ENCODE measurements at regions not wholly inside any gene's neighbourhood (a gene's known extent, or its start where the extent isn't known, plus 50 kb on each side); places are given as distances from the start of the nearest gene placed in this dataset.

DNA sequence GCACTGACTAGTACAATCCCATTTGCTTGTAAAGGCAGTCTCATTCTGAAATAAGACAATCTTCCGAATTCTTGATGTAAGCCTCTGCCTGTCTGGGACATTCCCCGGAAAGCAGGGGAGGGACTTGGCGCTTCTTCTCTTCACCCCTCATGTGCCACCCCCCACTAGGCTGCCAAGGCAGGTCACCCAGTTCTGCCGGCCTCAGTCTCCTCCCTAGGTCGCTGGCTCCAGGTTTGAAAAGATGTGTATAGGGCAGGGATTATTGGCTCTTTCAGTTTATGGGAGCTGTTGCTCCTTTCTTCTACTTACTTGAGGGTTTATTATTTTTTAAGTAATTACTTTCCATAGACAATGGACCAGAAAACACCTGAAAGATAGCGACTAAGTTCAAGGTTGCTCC is 158.1 kb upstream of the RPS6KA2 start:
- Histone ChIP-seq H3K36me3 (replicated peaks in 1 of 2; ENCODE audit: control extremely low read depth in 1 of 2, control insufficient read depth in 1 of 2, extremely low read depth in 1 of 2, insufficient read depth in 2 of 2, low read length in 1 of 2) (no peaks in the 10 kb centered on the region), H3K4me2 (replicated peaks; ENCODE audit: low read depth, low read length, poor library complexity, severe bottlenecking) (no peak overlapping the region), H3K4me1 (ENCODE audit: control insufficient read depth in 2 of 2, insufficient read depth in 2 of 2, low read length in 2 of 2) (no peaks in the 10 kb centered on the region), H2AFZ (ENCODE audit: insufficient read depth, low read depth, low read length, poor library complexity, severe bottlenecking) (no peak overlapping the region), H3K27ac (ENCODE audit: low read length in 2 of 2) (no peak overlapping the region), H3K4me3 (ENCODE audit: control extremely low read depth in 1 of 5, extremely low read depth in 1 of 5, insufficient read depth in 1 of 5, low read depth in 2 of 5, low read length in 4 of 5) (no peak overlapping the region), H3K79me2 (ENCODE audit: control insufficient read depth, insufficient read depth, low read length) (no peaks in the 10 kb centered on the region), H4K20me1 (ENCODE audit: control insufficient read depth, insufficient read depth, low read length, poor library complexity, severe bottlenecking) (no peaks in the 10 kb centered on the region), H3K9ac (ENCODE audit: low read length) (no peak overlapping the region), H3K27me3 (replicated peaks in 1 of 4; ENCODE audit: control extremely low read depth in 1 of 4, control insufficient read depth in 3 of 4, insufficient read depth in 4 of 4, low read length in 3 of 4) (no peaks in the 10 kb centered on the region), H3K9me3 (ENCODE audit: control extremely low read depth in 1 of 3, control insufficient read depth in 2 of 3, insufficient read depth in 1 of 3, low read length in 2 of 3) (peaks cover 0 to 5% (median 0%) of the 10 kb centered on the region in 3 donors)
- 100% methylated on average over 2 of the region's 6 CpGs for WGBS (ENCODE audit: insufficient coverage)
- Mint-ChIP-seq H3K27me3 (no peaks in the 10 kb centered on the region), H3K4me1 (no peaks in the 10 kb centered on the region), H3K4me3 (no peak overlapping the region), H3K27ac (no peak overlapping the region), H3K9me3 (ENCODE audit: insufficient read depth) (no peaks in the 10 kb centered on the region)
- no peak for DNase-seq
- ChIA-PET CTCF (interaction anchor here (0.5 to 7.5 kb wide), 8 partner anchors 10 to 356 kb away, joined by 3 to 130 read pairs (median 4); no protein-coding TSS in a partner anchor), POLR2A (no interaction called here)
- no peak for ATAC-seq (ENCODE audit: low read depth)
- intact Hi-C loops (cut with micrococcal nuclease), result loop anchor here (5.0 to 10.0 kb wide), 2 partner anchors 292 to 570 kb away; no protein-coding TSS in a partner anchor
- no peak for TF ChIP-seq EZH2 (IDR thresholded peaks at IDR 0.05; ENCODE audit: borderline replicate concordance, insufficient read depth, low read depth, low read length, poor library complexity, severe bottlenecking)
- TF ChIP-seq, protein P1, sequence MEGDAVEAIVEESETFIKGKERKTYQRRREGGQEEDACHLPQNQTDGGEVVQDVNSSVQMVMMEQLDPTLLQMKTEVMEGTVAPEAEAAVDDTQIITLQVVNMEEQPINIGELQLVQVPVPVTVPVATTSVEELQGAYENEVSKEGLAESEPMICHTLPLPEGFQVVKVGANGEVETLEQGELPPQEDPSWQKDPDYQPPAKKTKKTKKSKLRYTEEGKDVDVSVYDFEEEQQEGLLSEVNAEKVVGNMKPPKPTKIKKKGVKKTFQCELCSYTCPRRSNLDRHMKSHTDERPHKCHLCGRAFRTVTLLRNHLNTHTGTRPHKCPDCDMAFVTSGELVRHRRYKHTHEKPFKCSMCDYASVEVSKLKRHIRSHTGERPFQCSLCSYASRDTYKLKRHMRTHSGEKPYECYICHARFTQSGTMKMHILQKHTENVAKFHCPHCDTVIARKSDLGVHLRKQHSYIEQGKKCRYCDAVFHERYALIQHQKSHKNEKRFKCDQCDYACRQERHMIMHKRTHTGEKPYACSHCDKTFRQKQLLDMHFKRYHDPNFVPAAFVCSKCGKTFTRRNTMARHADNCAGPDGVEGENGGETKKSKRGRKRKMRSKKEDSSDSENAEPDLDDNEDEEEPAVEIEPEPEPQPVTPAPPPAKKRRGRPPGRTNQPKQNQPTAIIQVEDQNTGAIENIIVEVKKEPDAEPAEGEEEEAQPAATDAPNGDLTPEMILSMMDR (IDR thresholded peaks at IDR 0.05), result no peak

DNA sequence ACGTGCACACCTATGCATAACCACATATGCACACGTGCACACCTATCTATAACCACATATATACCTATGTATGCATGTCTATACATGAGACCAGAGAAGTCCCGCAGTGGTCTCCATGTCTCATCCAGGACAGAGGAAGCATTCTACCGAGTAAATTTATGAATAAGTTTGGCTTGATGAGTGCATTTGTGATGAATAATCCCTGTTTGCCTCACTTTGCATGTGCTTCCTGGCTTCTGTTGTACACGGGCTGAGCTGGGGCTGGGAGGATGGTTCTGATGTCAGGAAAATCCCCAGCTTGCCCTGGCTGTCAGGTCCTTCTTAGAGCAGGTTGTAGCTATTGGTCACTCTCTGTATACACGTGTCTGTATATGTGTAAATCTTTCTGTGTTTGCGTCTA is 157.6 kb upstream of the RPS6KA2 start:
- no peaks in the 10 kb centered on the region for H3K4me1 Mint-ChIP-seq
- intact Hi-C loops (cut with micrococcal nuclease), result loop anchor here (5.0 to 10.0 kb wide), 2 partner anchors 293 to 570 kb away; no protein-coding TSS in a partner anchor
- POLR2A ChIA-PET, result no interaction called here

More for the DNA sequence above, 157.6 kb upstream of the RPS6KA2 start:
- no peaks in the 10 kb centered on the region for H3K36me3 ChIP-seq (replicated peaks in 1 of 2; ENCODE audit: control extremely low read depth in 1 of 2, control insufficient read depth in 1 of 2, extremely low read depth in 1 of 2, insufficient read depth in 2 of 2, low read length in 1 of 2)
- no peaks in the 10 kb centered on the region for H3K4me1 ChIP-seq (ENCODE audit: control insufficient read depth in 2 of 2, insufficient read depth in 2 of 2, low read length in 2 of 2)
- 94% methylated on average over 5 of the region's 7 CpGs for WGBS (ENCODE audit: insufficient coverage)
- no peak for ATAC-seq (ENCODE audit: low read depth)
- no peak for TF ChIP-seq EZH2 (IDR thresholded peaks at IDR 0.05; ENCODE audit: borderline replicate concordance, insufficient read depth, low read depth, low read length, poor library complexity, severe bottlenecking)
- TF ChIP-seq, protein P1 (IDR thresholded peaks at IDR 0.05), result no peak
- Mint-ChIP-seq H3K27ac (no peak overlapping the region), H3K9me3 (ENCODE audit: insufficient read depth) (no peaks in the 10 kb centered on the region), H3K4me3 (no peak overlapping the region), H3K27me3 (no peaks in the 10 kb centered on the region)
- H3K27ac ChIP-seq (ENCODE audit: low read length in 2 of 2), result no peak overlapping the region
- no peak overlapping the region for H3K9ac ChIP-seq (ENCODE audit: low read length)
- H3K79me2 ChIP-seq (ENCODE audit: control insufficient read depth, insufficient read depth, low read length), result no peaks in the 10 kb centered on the region
- CTCF ChIA-PET, result interaction anchor here (1.1 to 7.5 kb wide), 5 partner anchors 10 to 357 kb away, joined by 3 to 130 read pairs (median 4); no protein-coding TSS in a partner anchor
- no peak for DNase-seq
- no peak overlapping the region for H3K4me3 ChIP-seq (ENCODE audit: control extremely low read depth in 1 of 5, extremely low read depth in 1 of 5, insufficient read depth in 1 of 5, low read depth in 2 of 5, low read length in 4 of 5)
- no peak overlapping the region for H2AFZ ChIP-seq (ENCODE audit: insufficient read depth, low read depth, low read length, poor library complexity, severe bottlenecking)
- no peaks in the 10 kb centered on the region for H4K20me1 ChIP-seq (ENCODE audit: control insufficient read depth, insufficient read depth, low read length, poor library complexity, severe bottlenecking)
- H3K27me3 ChIP-seq (replicated peaks in 1 of 4; ENCODE audit: control extremely low read depth in 1 of 4, control insufficient read depth in 3 of 4, insufficient read depth in 4 of 4, low read length in 3 of 4), result no peaks in the 10 kb centered on the region
- H3K4me2 ChIP-seq (replicated peaks; ENCODE audit: low read depth, low read length, poor library complexity, severe bottlenecking), result no peak overlapping the region
- peaks cover 0 to 5% (median 0%) of the 10 kb centered on the region in 3 donors for H3K9me3 ChIP-seq (ENCODE audit: control extremely low read depth in 1 of 3, control insufficient read depth in 2 of 3, insufficient read depth in 1 of 3, low read length in 2 of 3)

Data from B cell (primary cell).